ENCODE measurements at regions not wholly inside any gene's neighbourhood (a gene's known extent, or its start where the extent isn't known, plus 50 kb on each side); places are given as distances from the start of the nearest gene placed in this dataset.
"Not testable (repeated sequence)": the region's sequence is repeated elsewhere in the genome, so short reads cannot be mapped to it uniquely, and the experiment has no call there.

DNA sequence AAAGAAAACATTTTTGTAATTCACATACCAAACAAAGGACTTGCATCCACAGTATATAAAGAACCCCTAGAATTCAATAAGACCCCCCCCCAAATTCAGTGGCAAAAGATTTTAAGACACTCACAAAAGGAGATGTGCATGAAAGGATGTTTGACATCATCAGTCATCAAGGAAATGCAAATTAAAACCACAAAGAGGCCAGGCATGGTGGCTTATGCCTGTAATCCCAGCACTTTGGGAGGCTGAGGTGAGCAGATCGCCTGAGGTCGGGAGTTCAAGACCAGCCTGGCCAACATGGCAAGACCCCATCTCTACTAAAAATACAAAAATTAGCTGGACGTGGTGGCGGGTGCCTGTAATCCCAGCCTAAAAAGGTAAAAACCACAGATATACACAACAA, 61.3 kb downstream of the AIPL1 start:
- not testable (repeated sequence) for DNase-seq (ENCODE audit: low spot score in 2 of 2); H3K4me1 ChIP-seq; H3K9me3 ChIP-seq; H3K4me3 ChIP-seq; H3K36me3 ChIP-seq; H3K27ac ChIP-seq
- peaks cover 22% of the 10 kb centered on the region for H3K27me3 ChIP-seq
- WGBS: 88% methylated on average over 4 of the region's 4 CpGs

DNA sequence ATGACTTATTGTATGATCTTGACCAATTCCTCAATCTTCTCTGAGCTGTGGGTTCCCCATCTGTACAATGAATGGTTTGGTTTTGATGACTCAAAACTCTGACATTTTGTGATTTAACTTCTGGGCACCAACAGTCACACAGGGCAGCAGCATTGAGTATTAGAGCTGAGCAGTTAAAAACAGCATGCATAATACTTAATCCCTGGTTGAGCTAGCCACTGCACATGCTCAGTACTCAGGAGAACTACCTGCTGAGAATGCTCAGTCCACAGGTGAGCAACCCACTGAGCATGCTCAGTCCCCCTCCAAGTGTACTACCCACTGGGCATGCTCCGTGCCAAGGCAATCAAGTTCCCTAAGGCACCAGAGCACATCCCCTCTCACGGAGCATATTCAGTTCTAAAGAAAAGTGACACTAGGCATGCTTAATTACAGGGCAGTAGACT, 68.7 kb downstream of the AIPL1 start:
- Histone ChIP-seq H3K4me1 (no peaks in the 10 kb centered on the region), H3K27me3 (peaks cover 14% of the 10 kb centered on the region), H3K36me3 (no peaks in the 10 kb centered on the region), H3K4me3 (no peak overlapping the region), H3K9me3 (no peaks in the 10 kb centered on the region), H3K27ac (no peak overlapping the region)
- peak in 1 of 2 donors; percentile 58 for DNase-seq (ENCODE audit: low spot score in 2 of 2)
- 48% methylated on average over 2 of the region's 2 CpGs for WGBS
- TF ChIP-seq POLR2AphosphoS5 (IDR thresholded peaks at IDR 0.05): no peak
- TF ChIP-seq EP300 (IDR thresholded peaks at IDR 0.05): no peak
- TF ChIP-seq POLR2A (IDR thresholded peaks at IDR 0.05): no peak
- TF ChIP-seq, protein P1, sequence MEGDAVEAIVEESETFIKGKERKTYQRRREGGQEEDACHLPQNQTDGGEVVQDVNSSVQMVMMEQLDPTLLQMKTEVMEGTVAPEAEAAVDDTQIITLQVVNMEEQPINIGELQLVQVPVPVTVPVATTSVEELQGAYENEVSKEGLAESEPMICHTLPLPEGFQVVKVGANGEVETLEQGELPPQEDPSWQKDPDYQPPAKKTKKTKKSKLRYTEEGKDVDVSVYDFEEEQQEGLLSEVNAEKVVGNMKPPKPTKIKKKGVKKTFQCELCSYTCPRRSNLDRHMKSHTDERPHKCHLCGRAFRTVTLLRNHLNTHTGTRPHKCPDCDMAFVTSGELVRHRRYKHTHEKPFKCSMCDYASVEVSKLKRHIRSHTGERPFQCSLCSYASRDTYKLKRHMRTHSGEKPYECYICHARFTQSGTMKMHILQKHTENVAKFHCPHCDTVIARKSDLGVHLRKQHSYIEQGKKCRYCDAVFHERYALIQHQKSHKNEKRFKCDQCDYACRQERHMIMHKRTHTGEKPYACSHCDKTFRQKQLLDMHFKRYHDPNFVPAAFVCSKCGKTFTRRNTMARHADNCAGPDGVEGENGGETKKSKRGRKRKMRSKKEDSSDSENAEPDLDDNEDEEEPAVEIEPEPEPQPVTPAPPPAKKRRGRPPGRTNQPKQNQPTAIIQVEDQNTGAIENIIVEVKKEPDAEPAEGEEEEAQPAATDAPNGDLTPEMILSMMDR (IDR thresholded peaks at IDR 0.05): no peak

DNA sequence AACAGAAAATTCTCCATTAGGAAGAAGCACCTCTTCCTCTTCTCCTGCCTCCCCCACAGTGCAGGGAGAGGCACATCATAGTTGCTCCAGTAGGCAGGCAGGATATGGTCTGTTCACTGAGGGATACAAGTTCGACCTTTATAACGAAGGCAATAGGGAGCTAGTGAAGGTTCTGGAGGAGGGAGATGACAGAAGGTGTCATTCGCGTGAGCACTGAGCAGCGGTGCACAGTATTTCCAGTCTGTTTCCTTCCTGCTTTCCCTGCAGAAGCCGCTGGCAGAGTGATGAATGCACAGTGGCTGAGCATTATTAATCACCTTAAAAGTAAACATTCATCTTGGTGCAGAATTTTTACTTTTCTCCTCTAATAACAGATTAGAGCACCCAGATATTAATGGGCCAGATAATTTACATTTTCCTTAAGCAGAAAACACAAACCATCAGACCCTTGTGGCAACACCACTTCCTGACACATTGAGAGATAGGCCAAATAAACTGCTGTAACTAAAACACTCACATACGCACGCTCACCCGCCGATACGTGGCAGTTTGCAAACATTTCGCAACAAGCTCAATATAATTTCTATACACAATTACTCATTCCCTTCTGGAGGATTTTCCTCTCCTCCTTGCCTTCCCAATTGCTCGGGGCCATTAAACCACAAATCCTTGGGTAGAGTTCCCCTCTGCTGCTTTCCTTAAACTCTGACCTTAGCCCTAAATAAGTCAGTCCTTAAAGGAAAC, 69.5 kb downstream of the AIPL1 start:
- TF ChIP-seq, protein P1 (IDR thresholded peaks at IDR 0.05): no peak
- no peak for TF ChIP-seq POLR2AphosphoS5 (IDR thresholded peaks at IDR 0.05)
- no peak for TF ChIP-seq POLR2A (IDR thresholded peaks at IDR 0.05)
- no peak for TF ChIP-seq EP300 (IDR thresholded peaks at IDR 0.05)
- Histone ChIP-seq H3K27me3 (peaks cover 14% of the 10 kb centered on the region), H3K9me3 (no peaks in the 10 kb centered on the region), H3K4me3 (no peak overlapping the region), H3K36me3 (no peaks in the 10 kb centered on the region), H3K27ac (no peak overlapping the region), H3K4me1 (no peaks in the 10 kb centered on the region)
- peak in 1 of 2 donors; percentile 54 for DNase-seq (ENCODE audit: low spot score in 2 of 2)
- WGBS: 66% methylated on average over 13 of the region's 13 CpGs

DNA sequence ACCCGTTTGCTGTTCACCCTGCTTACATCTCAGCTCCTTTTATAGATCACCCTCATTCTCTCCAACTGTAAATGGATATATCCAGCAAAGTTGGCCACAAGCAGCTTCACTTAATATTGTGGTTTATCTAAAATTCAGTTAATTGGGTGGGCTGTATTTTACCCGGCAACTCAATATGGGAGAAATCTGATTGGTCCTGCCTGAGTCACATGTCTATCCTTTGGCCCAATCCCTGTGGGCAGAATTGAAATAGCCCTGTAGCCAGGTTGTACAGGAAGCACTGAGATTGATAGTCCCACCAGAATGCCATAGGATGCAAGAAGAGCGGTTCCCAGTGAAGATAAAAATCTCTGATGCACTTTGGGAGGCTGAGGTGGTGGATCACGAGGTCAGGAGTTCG, 73.2 kb downstream of the AIPL1 start:
- H3K4me1 ChIP-seq: no peaks in the 10 kb centered on the region

DNA sequence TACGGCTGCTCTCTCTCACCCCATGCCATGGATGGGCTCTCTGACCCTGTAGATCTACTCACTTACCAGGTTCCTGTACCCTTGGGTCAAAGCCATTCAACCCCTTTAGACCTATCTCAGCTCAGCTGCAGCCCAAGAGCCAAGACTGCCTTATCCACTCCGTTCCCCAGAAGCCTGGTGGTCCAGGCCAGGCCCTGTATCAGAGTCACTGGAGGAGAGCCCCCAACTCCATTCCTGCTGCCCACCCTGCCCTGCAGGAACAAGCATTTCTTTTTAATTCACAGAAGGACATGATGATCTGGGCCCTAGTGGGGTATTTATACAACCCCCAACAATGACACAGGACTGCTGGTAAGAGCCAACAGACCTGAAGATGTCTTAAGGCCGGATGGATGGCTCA, 76.8 kb downstream of the AIPL1 start:
- H3K36me3 ChIP-seq: no peaks in the 10 kb centered on the region
- 82% methylated on average over 3 of the region's 3 CpGs for WGBS
- H3K4me1 ChIP-seq: no peaks in the 10 kb centered on the region
- H3K4me3 ChIP-seq: no peak overlapping the region
- peak in 1 of 2 donors; percentile 15 for DNase-seq (ENCODE audit: low spot score in 2 of 2)
- TF ChIP-seq EP300 (IDR thresholded peaks at IDR 0.05): no peak
- TF ChIP-seq POLR2AphosphoS5 (IDR thresholded peaks at IDR 0.05): no peak
- no peak for TF ChIP-seq POLR2A (IDR thresholded peaks at IDR 0.05)
- TF ChIP-seq, protein P1 (IDR thresholded peaks at IDR 0.05): no peak
- H3K9me3 ChIP-seq: no peaks in the 10 kb centered on the region
- peaks cover 8% of the 10 kb centered on the region for H3K27me3 ChIP-seq
- H3K27ac ChIP-seq: no peak overlapping the region

More for the DNA sequence above, 73.2 kb downstream of the AIPL1 start:
- Histone ChIP-seq H3K27ac (no peak overlapping the region), H3K9me3 (no peaks in the 10 kb centered on the region), H3K27me3 (peaks cover 19% of the 10 kb centered on the region), H3K36me3 (no peaks in the 10 kb centered on the region), H3K4me3 (no peak overlapping the region)
- 71% methylated on average over 5 of the region's 5 CpGs for whole genome bisulfite sequencing
- TF ChIP-seq POLR2AphosphoS5 (IDR thresholded peaks at IDR 0.05) (no peak), POLR2A (IDR thresholded peaks at IDR 0.05) (no peak)
- TF ChIP-seq, protein P1 (IDR thresholded peaks at IDR 0.05): no peak
- peak in 1 of 2 donors; percentile 2 for DNase-seq (ENCODE audit: low spot score in 2 of 2)

All from suprapubic skin (tissue), 4 donors.